Spleen (tissue), 7 donors: ENCODE measurements at regions not wholly inside any gene's neighbourhood (a gene's known extent, or its start where the extent isn't known, plus 50 kb on each side); places are given as distances from the start of the nearest gene placed in this dataset.

ENCODE experiments used
- POLR2A ChIP-seq, 3 donors: fragments of 450-650 bp; IDR thresholded peaks; one replicate each; pipeline ENCODE4 v1.5.1; 2017; ENCODE audit warnings: antibody characterized with exemption in 3 of 3, mild to moderate bottlenecking in 1 of 3
- POLR2AphosphoS5 ChIP-seq, 3 donors: sonication (generic); formaldehyde crosslinking; IDR thresholded peaks; one replicate each; pipeline ENCODE4 v1.5.1; 2017; ENCODE audit warnings: antibody characterized with exemption in 3 of 3
- TF ChIP-seq, protein P1 (sequence below), 11 experiments: fragments of 200-600 bp in 7 of 11; fragments of 450-650 bp in 4 of 11; sonication (generic) in 4 of 11; IDR thresholded peaks in 8 of 11; conservative IDR thresholded peaks in 3 of 11; 1 replicate in 7 of 11; 2 replicates in 4 of 11; pipeline versions ENCODE4 v1.4.0 to v1.8.0; 2016 to 2021; ENCODE audit warnings: antibody characterized with exemption in 11 of 11, inconsistent platforms in 4 of 11, mild to moderate bottlenecking in 1 of 11
- donor health status: DM: no; HTN: no; CAD: no; lungs with moderate emphysema.
- donor health status: DM: no; HTN: no; CAD: no.
- donor health status: DM: no; HTN: no; CAD: no.

DNA sequence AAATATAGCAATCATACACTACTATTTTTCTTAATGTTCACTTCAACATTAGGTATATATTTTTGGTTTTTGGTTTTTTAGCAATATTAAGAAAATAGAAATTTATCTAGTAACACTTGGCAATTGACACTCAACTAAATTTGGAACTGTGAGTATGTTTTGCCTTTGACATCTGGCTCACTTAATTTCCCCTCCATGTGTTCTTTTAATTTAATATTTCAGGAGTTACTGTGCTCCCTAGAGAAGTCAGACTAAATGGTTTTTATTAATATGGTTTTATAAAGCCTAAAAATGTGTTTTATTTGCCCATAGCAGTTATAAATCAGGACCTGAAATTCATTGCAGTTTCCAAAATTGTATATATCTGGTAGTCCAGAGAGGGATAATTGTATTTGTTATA is 175.3 kb upstream of the AVPR1A start:
- TF ChIP-seq, protein P1, sequence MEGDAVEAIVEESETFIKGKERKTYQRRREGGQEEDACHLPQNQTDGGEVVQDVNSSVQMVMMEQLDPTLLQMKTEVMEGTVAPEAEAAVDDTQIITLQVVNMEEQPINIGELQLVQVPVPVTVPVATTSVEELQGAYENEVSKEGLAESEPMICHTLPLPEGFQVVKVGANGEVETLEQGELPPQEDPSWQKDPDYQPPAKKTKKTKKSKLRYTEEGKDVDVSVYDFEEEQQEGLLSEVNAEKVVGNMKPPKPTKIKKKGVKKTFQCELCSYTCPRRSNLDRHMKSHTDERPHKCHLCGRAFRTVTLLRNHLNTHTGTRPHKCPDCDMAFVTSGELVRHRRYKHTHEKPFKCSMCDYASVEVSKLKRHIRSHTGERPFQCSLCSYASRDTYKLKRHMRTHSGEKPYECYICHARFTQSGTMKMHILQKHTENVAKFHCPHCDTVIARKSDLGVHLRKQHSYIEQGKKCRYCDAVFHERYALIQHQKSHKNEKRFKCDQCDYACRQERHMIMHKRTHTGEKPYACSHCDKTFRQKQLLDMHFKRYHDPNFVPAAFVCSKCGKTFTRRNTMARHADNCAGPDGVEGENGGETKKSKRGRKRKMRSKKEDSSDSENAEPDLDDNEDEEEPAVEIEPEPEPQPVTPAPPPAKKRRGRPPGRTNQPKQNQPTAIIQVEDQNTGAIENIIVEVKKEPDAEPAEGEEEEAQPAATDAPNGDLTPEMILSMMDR (IDR thresholded peaks at IDR 0.05 in 8 of 11, conservative IDR thresholded peaks at IDR 0.05 in 3 of 11): no peak
- TF ChIP-seq POLR2AphosphoS5 (IDR thresholded peaks at IDR 0.05): no peak
- no peak for TF ChIP-seq POLR2A (IDR thresholded peaks at IDR 0.05)
